Prostate gland (tissue), 2 donors: ENCODE measurements at regions not wholly inside any gene's neighbourhood (a gene's known extent, or its start where the extent isn't known, plus 50 kb on each side); places are given as distances from the start of the nearest gene placed in this dataset.

ENCODE experiments used
- CTCF ChIP-seq, 4 experiments: fragments of 200-600 bp in 2 of 4; fragments of 450-650 bp in 2 of 4; sonication (generic) in 2 of 4; IDR thresholded peaks; 1 replicate in 3 of 4; 2 replicates in 1 of 4; pipeline ENCODE4 v1.5.1; 2016 to 2019; ENCODE audit warnings: antibody characterized with exemption in 4 of 4, mild to moderate bottlenecking in 2 of 4, moderate library complexity in 2 of 4
- POLR2A ChIP-seq: fragments of 450-650 bp; IDR thresholded peaks from one replicate; pipeline ENCODE4 v1.6.1; 2016; ENCODE audit warnings: antibody characterized with exemption, mild to moderate bottlenecking
- POLR2AphosphoS5 ChIP-seq: sonication (generic); formaldehyde crosslinking; IDR thresholded peaks from one replicate; pipeline ENCODE4 v1.6.1; 2017; ENCODE audit warnings: antibody characterized with exemption

GRCh38 chr20:11234181-11234580 is 560.4 kb upstream of the JAG1 start:
- TF ChIP-seq CTCF (IDR thresholded peaks at IDR 0.05) (no peak), POLR2AphosphoS5 (no peak), POLR2A (no peak)
